Liver (tissue), 3 donors: ENCODE measurements at regions not wholly inside any gene's neighbourhood (a gene's known extent, or its start where the extent isn't known, plus 50 kb on each side); places are given as distances from the start of the nearest gene placed in this dataset.

Experiments
- CTCF ChIP-seq: fragments of 150-350 bp; IDR thresholded peaks from 2 replicates; pipeline ENCODE4 v1.5.1; 2017; ENCODE audit warnings: improper control_type of control experiment, low read depth, low read length; ENCODE audit not compliant: missing input control
- FOXA2 ChIP-seq: IDR thresholded peaks from 2 replicates; pipeline ENCODE4 v1.6.1; 2016; ENCODE audit warnings: antibody characterized with exemption
- JUND ChIP-seq, 2 donors: IDR thresholded peaks; 2 replicates each; pipeline ENCODE4 v1.6.1; 2016; ENCODE audit warnings: antibody characterized with exemption in 2 of 2
- NR2F2 ChIP-seq: IDR thresholded peaks from 2 replicates; pipeline ENCODE4 v1.6.1; 2016; ENCODE audit warnings: antibody characterized with exemption
- RAD21 ChIP-seq, 2 donors: IDR thresholded peaks; 2 replicates each; pipeline ENCODE4 v1.6.1; 2016; ENCODE audit warnings: antibody characterized with exemption in 2 of 2, mild to moderate bottlenecking in 2 of 2
- SP1 ChIP-seq: IDR thresholded peaks from 2 replicates; pipeline ENCODE4 v1.6.1; 2018; ENCODE audit warnings: antibody characterized with exemption, mild to moderate bottlenecking
- YY1 ChIP-seq: IDR thresholded peaks from 2 replicates; pipeline ENCODE4 v1.6.1; 2016; ENCODE audit warnings: antibody characterized with exemption, mild to moderate bottlenecking
- TF ChIP-seq, protein P1 (sequence below): IDR thresholded peaks from 2 replicates; pipeline ENCODE4 v1.6.1; 2016; ENCODE audit warnings: antibody characterized with exemption
- donor health status: healthy.
- donor health status: healthy.

GRCh38 chr15:98401029-98401428 lies 247.3 kb upstream of the IGF1R start:
- TF ChIP-seq CTCF (no peak), NR2F2 (no peak), RAD21 (IDR thresholded peaks at IDR 0.05) (no peak), SP1 (no peak), FOXA2 (no peak), JUND (IDR thresholded peaks at IDR 0.05) (no peak), YY1 (no peak)
- TF ChIP-seq, protein P1, sequence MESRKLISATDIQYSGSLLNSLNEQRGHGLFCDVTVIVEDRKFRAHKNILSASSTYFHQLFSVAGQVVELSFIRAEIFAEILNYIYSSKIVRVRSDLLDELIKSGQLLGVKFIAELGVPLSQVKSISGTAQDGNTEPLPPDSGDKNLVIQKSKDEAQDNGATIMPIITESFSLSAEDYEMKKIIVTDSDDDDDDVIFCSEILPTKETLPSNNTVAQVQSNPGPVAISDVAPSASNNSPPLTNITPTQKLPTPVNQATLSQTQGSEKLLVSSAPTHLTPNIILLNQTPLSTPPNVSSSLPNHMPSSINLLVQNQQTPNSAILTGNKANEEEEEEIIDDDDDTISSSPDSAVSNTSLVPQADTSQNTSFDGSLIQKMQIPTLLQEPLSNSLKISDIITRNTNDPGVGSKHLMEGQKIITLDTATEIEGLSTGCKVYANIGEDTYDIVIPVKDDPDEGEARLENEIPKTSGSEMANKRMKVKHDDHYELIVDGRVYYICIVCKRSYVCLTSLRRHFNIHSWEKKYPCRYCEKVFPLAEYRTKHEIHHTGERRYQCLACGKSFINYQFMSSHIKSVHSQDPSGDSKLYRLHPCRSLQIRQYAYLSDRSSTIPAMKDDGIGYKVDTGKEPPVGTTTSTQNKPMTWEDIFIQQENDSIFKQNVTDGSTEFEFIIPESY, result no peak
